ENCODE measurements at regions not wholly inside any gene's neighbourhood (a gene's known extent, or its start where the extent isn't known, plus 50 kb on each side); places are given as distances from the start of the nearest gene placed in this dataset.

GRCh38 chr20:60872224-60872623 is 379.8 kb upstream of the CDH4 start:
- H3K79me2 ChIP-seq (ENCODE audit: insufficient read depth, low read length), result no peaks in the 10 kb centered on the region
- no peak overlapping the region for H3K4me2 ChIP-seq (ENCODE audit: low read depth, low read length, poor library complexity, severe bottlenecking)

DNA sequence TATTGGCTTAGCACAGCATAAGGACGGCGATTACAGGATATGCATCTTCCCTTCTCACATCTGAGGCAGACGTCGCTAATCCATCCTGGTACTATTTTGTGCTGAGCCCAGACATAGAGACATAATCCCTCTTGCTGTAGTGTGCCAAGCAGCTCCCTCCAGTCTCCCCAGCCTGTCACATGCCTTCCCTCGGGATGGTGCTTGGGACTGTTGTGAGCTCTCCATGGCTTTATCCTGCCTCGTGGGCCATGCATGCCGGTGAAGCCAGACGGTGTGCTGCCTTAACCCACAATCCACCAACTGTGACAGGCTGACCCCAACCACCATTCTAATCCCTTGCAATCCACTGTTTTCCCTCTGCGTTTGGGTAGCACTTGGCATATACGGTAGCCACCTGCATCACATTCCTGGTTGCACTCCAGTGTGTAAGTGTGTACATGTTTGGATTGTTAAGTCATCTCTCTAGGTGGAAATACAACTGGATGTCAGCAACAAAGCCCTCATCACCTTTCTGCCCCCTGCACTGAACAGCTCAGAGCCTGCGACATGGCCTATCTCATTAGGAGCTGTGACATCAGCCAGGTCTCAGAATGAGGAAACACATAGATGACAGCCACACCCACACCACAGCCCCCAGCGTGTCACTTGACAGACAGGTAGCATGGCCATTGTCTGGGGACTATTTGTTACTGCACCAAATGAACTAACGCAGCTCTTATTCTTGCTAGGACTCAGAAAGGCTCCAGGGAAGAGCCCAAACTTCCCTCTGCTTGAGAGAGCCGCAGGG is 374.8 kb upstream of the CDH4 start:
- TF ChIP-seq, protein P1, sequence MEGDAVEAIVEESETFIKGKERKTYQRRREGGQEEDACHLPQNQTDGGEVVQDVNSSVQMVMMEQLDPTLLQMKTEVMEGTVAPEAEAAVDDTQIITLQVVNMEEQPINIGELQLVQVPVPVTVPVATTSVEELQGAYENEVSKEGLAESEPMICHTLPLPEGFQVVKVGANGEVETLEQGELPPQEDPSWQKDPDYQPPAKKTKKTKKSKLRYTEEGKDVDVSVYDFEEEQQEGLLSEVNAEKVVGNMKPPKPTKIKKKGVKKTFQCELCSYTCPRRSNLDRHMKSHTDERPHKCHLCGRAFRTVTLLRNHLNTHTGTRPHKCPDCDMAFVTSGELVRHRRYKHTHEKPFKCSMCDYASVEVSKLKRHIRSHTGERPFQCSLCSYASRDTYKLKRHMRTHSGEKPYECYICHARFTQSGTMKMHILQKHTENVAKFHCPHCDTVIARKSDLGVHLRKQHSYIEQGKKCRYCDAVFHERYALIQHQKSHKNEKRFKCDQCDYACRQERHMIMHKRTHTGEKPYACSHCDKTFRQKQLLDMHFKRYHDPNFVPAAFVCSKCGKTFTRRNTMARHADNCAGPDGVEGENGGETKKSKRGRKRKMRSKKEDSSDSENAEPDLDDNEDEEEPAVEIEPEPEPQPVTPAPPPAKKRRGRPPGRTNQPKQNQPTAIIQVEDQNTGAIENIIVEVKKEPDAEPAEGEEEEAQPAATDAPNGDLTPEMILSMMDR (IDR thresholded peaks at IDR 0.05; ENCODE audit: insufficient read depth, low read length, poor library complexity, severe bottlenecking), result no peak
- no peak for TF ChIP-seq EZH2phosphoT487 (conservative IDR thresholded peaks at IDR 0.05; ENCODE audit: low read length)
- Histone ChIP-seq H3K4me3 (ENCODE audit: insufficient read depth, low read length, poor library complexity, severe bottlenecking) (no peak overlapping the region), H3K79me2 (ENCODE audit: insufficient read depth, low read length) (no peaks in the 10 kb centered on the region), H3K27ac (ENCODE audit: low read depth, low read length) (no peak overlapping the region), H3K9me3 (ENCODE audit: insufficient read depth, low read length) (no peaks in the 10 kb centered on the region), H3K9me2 (replicated peaks; ENCODE audit: insufficient read depth, low read length) (no peaks in the 10 kb centered on the region), H2AFZ (ENCODE audit: low read depth, low read length, severe bottlenecking) (no peak overlapping the region), H4K20me1 (ENCODE audit: low read depth, low read length) (no peaks in the 10 kb centered on the region), H3F3A (ENCODE audit: insufficient read depth) (no peaks in the 10 kb centered on the region), H3K9ac (ENCODE audit: low read length) (no peak overlapping the region), H3K4me2 (ENCODE audit: low read depth, low read length, poor library complexity, severe bottlenecking) (no peak overlapping the region), H3K36me3 (ENCODE audit: low read length) (no peaks in the 10 kb centered on the region), H3K27me3 (ENCODE audit: low read length) (no peaks in the 10 kb centered on the region)

More at GRCh38 chr20:60872224-60872623, 379.8 kb upstream of the CDH4 start:
- Histone ChIP-seq H4K20me1 (ENCODE audit: low read depth, low read length) (no peaks in the 10 kb centered on the region), H3K4me3 (ENCODE audit: insufficient read depth, low read length, poor library complexity, severe bottlenecking) (no peak overlapping the region), H3K9me2 (replicated peaks; ENCODE audit: insufficient read depth, low read length) (no peaks in the 10 kb centered on the region), H3K27ac (ENCODE audit: low read depth, low read length) (no peak overlapping the region), H3K9ac (ENCODE audit: low read length) (no peak overlapping the region), H3K27me3 (ENCODE audit: low read length) (no peaks in the 10 kb centered on the region), H2AFZ (ENCODE audit: low read depth, low read length, severe bottlenecking) (no peak overlapping the region), H3K9me3 (ENCODE audit: insufficient read depth, low read length) (no peaks in the 10 kb centered on the region), H3F3A (ENCODE audit: insufficient read depth) (no peaks in the 10 kb centered on the region), H3K36me3 (ENCODE audit: low read length) (no peaks in the 10 kb centered on the region)
- TF ChIP-seq EZH2phosphoT487 (conservative IDR thresholded peaks at IDR 0.05; ENCODE audit: low read length), result no peak
- TF ChIP-seq, protein P1 (IDR thresholded peaks at IDR 0.05; ENCODE audit: insufficient read depth, low read length, poor library complexity, severe bottlenecking), result no peak

- Histone ChIP-seq H3K4me2 (ENCODE audit: low read depth, low read length, poor library complexity, severe bottlenecking) (no peak overlapping the region), H4K20me1 (ENCODE audit: low read depth, low read length) (no peaks in the 10 kb centered on the region)
Measured at GRCh38 chr20:60882836-60883235, 369.2 kb upstream of the CDH4 start.

More at GRCh38 chr20:60882836-60883235, 369.2 kb upstream of the CDH4 start:
- H2AFZ ChIP-seq (ENCODE audit: low read depth, low read length, severe bottlenecking), result no peak overlapping the region
- H3F3A ChIP-seq (ENCODE audit: insufficient read depth), result no peaks in the 10 kb centered on the region
- H3K27ac ChIP-seq (ENCODE audit: low read depth, low read length), result no peak overlapping the region
- TF ChIP-seq, protein P1 (IDR thresholded peaks at IDR 0.05; ENCODE audit: insufficient read depth, low read length, poor library complexity, severe bottlenecking), result no peak
- no peak for TF ChIP-seq EZH2phosphoT487 (conservative IDR thresholded peaks at IDR 0.05; ENCODE audit: low read length)
- no peaks in the 10 kb centered on the region for H3K79me2 ChIP-seq (ENCODE audit: insufficient read depth, low read length)
- no peaks in the 10 kb centered on the region for H3K27me3 ChIP-seq (ENCODE audit: low read length)
- no peaks in the 10 kb centered on the region for H3K36me3 ChIP-seq (ENCODE audit: low read length)
- H3K9me3 ChIP-seq (ENCODE audit: insufficient read depth, low read length), result no peaks in the 10 kb centered on the region
- no peak overlapping the region for H3K4me3 ChIP-seq (ENCODE audit: insufficient read depth, low read length, poor library complexity, severe bottlenecking)
- H3K9me2 ChIP-seq (replicated peaks; ENCODE audit: insufficient read depth, low read length), result no peaks in the 10 kb centered on the region
- no peak overlapping the region for H3K9ac ChIP-seq (ENCODE audit: low read length)
